A549 (cell line): ENCODE measurements at regions not wholly inside any gene's neighbourhood (a gene's known extent, or its start where the extent isn't known, plus 50 kb on each side); places are given as distances from the start of the nearest gene placed in this dataset.
"Not testable (repeated sequence)": the region's sequence is repeated elsewhere in the genome, so short reads cannot be mapped to it uniquely, and the experiment has no call there.

Experiments
- ATAC-seq, 2 experiments: fragments of 200-7000 bp in 1 of 2; fragments of >200 bp in 1 of 2; cut with Nextera tagmentation in 1 of 2; cut with Tn5 transposase in 1 of 2; 3 replicates each; pipeline versions ENCODE4 v1.8.0 to v1.9.1; 2018 to 2020; ENCODE audit warnings: mild to moderate bottlenecking in 1 of 2, moderate library complexity in 1 of 2
- CTCF ChIA-PET: fragments of 300-600 bp; sonication (Branson Sonifier 250); formaldehyde crosslinking; extraction: SDS; loops from one replicate; lab custom pipeline; 2021; ENCODE audit warnings: antibody characterized with exemption, inconsistent platforms; lab: Yijun Ruan, JAX
- POLR2A ChIA-PET: fragments of 350-600 bp; formaldehyde crosslinking; extraction: SDS; loops from one replicate; lab custom pipeline; 2021; ENCODE audit warnings: antibody characterized with exemption, inconsistent platforms; lab: Yijun Ruan, JAX
- DNase-seq, 2 experiments: peaks; one replicate each; pipeline versions ENCODE4 v3.0.0 to v3.0.0-alpha.2; 2011 to 2016; ENCODE audit warnings: low read depth in 1 of 2, low spot score in 1 of 2
- FAIRE-seq: peaks from 2 replicates; lab custom pipeline; 2011; peaks lifted over from hg19 to GRCh38; lab: Jason Lieb, UNC
- H3K27ac ChIP-seq, 2 experiments: fragments of >200 bp; sonication (Bioruptor Twin); formaldehyde crosslinking; 3 replicates each; pipeline ENCODE4 v1.5.1; 2016 to 2017
- H3K4me1 ChIP-seq: fragments of >200 bp; sonication (Bioruptor Twin); formaldehyde crosslinking; 3 replicates; pipeline ENCODE4 v1.6.1; 2016
- H3K4me2 ChIP-seq: fragments of >200 bp; sonication (Bioruptor Twin); formaldehyde crosslinking; 3 replicates; pipeline ENCODE4 v1.6.1; 2016
- H3K4me3 ChIP-seq: fragments of >200 bp; sonication (Bioruptor Twin); formaldehyde crosslinking; 3 replicates; pipeline ENCODE4 v1.5.1; 2016
- H3K9me3 ChIP-seq: fragments of >200 bp; sonication (Bioruptor Twin); formaldehyde crosslinking; 3 replicates; pipeline ENCODE4 v1.6.1; 2016
- BHLHE40 ChIP-seq: IDR thresholded peaks from 2 replicates; pipeline ENCODE4 v1.6.1; 2012; ENCODE audit warnings: low read depth, low read length, inconsistent platforms
- CBX2 ChIP-seq: fragments of 200-600 bp; sonication (generic); IDR thresholded peaks from 2 replicates; pipeline ENCODE4 v1.6.1; 2016; ENCODE audit warnings: low read depth, mild to moderate bottlenecking, borderline replicate concordance
- CBX8 ChIP-seq: fragments of 200-600 bp; sonication (generic); IDR thresholded peaks from 2 replicates; pipeline ENCODE4 v1.6.1; 2016
- CEBPB ChIP-seq, 2 experiments: fragments of >200 bp in 1 of 2; sonication (Bioruptor Twin) in 1 of 2; formaldehyde crosslinking in 1 of 2; IDR thresholded peaks; 2 replicates each; pipeline ENCODE4 v1.6.1; 2012 to 2016
- CHD2 ChIP-seq: fragments of 150-350 bp; IDR thresholded peaks from 2 replicates; pipeline ENCODE4 v1.6.1; 2014; ENCODE audit warnings: low read length; ENCODE audit not compliant: partially characterized antibody
- CHD4 ChIP-seq: fragments of 200-600 bp; sonication (generic); IDR thresholded peaks from 2 replicates; pipeline ENCODE4 v1.6.1; 2016; ENCODE audit warnings: antibody characterized with exemption, mild to moderate bottlenecking, borderline replicate concordance
- EHMT2 ChIP-seq: fragments of 200-600 bp; sonication (generic); IDR thresholded peaks from 2 replicates; pipeline ENCODE4 v1.6.1; 2016; ENCODE audit warnings: antibody characterized with exemption, low read depth, mild to moderate bottlenecking, moderate library complexity
- ESRRA ChIP-seq: fragments of 150-350 bp; IDR thresholded peaks from 2 replicates; pipeline ENCODE4 v1.6.1; 2014; ENCODE audit warnings: mild to moderate bottlenecking, low read length, borderline replicate concordance
- FOSL2 ChIP-seq, 2 experiments: fragments of 450-650 bp in 1 of 2; fragments of >200 bp in 1 of 2; sonication (Bioruptor Twin) in 1 of 2; formaldehyde crosslinking; IDR thresholded peaks; 2 replicates each; pipeline versions ENCODE4 v1.5.0 to v1.6.1; 2016 to 2020; ENCODE audit warnings: mild to moderate bottlenecking in 1 of 2, moderate library complexity in 1 of 2
- GATA3 ChIP-seq: IDR thresholded peaks from 2 replicates; pipeline ENCODE4 v1.6.1; 2012; ENCODE audit warnings: borderline replicate concordance
- HEYL ChIP-seq: fragments of 250-450 bp; sonication (Bioruptor Pico); IDR thresholded peaks from 2 replicates; pipeline ENCODE4 v1.8.0; 2021; ENCODE audit warnings: mild to moderate bottlenecking, moderate library complexity
- HOXB13 ChIP-seq: fragments of 250-450 bp; sonication (Bioruptor Pico); IDR thresholded peaks from 2 replicates; pipeline ENCODE4 v1.5.0; 2020; ENCODE audit warnings: low read depth, mild to moderate bottlenecking, moderate library complexity
- JUN ChIP-seq, 2 experiments: fragments of >200 bp; sonication (Bioruptor Twin); formaldehyde crosslinking; IDR thresholded peaks; 2 replicates in 1 of 2; 3 replicates in 1 of 2; pipeline ENCODE4 v1.6.1; 2016 to 2017
- JUNB ChIP-seq: fragments of >200 bp; sonication (Bioruptor Twin); formaldehyde crosslinking; IDR thresholded peaks from 2 replicates; pipeline ENCODE4 v1.6.1; 2016
- KDM5A ChIP-seq: fragments of 200-600 bp; sonication (generic); IDR thresholded peaks from 2 replicates; pipeline ENCODE4 v1.6.1; 2016; ENCODE audit warnings: antibody characterized with exemption, mild to moderate bottlenecking
- MAFK ChIP-seq: fragments of 450-650 bp; IDR thresholded peaks from 2 replicates; pipeline ENCODE4 v1.6.1; 2014; ENCODE audit not compliant: partially characterized antibody
- NPAS2 ChIP-seq: fragments of 250-450 bp; sonication (Bioruptor Pico); IDR thresholded peaks from 2 replicates; pipeline ENCODE4 v1.8.0; 2022; ENCODE audit warnings: mild to moderate bottlenecking, moderate library complexity, borderline replicate concordance
- POLR2A ChIP-seq: IDR thresholded peaks from 2 replicates; pipeline ENCODE4 v1.6.1; 2012; ENCODE audit warnings: mild to moderate bottlenecking, low read length
- POLR2AphosphoS2 ChIP-seq: conservative IDR thresholded peaks from 2 replicates; pipeline ENCODE4 v1.6.1; 2012; ENCODE audit warnings: low read length, improper control_type of control experiment, inconsistent platforms
- RAD21 ChIP-seq, 2 experiments: fragments of >200 bp in 1 of 2; sonication (Bioruptor Twin) in 1 of 2; formaldehyde crosslinking in 1 of 2; IDR thresholded peaks in 1 of 2; conservative IDR thresholded peaks in 1 of 2; 2 replicates in 1 of 2; 3 replicates in 1 of 2; pipeline ENCODE4 v1.6.1; 2012 to 2018; ENCODE audit warnings: inconsistent platforms in 1 of 2
- RARB ChIP-seq: fragments of 250-450 bp; sonication (Bioruptor Pico); IDR thresholded peaks from 2 replicates; pipeline ENCODE4 v1.8.0; 2021; ENCODE audit warnings: mild to moderate bottlenecking, moderate library complexity
- TFCP2L1 ChIP-seq: fragments of 250-450 bp; sonication (Bioruptor Pico); IDR thresholded peaks from 2 replicates; pipeline ENCODE4 v1.5.0; 2021; ENCODE audit warnings: mild to moderate bottlenecking
- ZC3H11A ChIP-seq: fragments of 450-650 bp; IDR thresholded peaks from 2 replicates; pipeline ENCODE4 v1.6.1; 2014; ENCODE audit warnings: antibody characterized with exemption, mild to moderate bottlenecking
- ZFP36 ChIP-seq: fragments of 450-650 bp; IDR thresholded peaks from 2 replicates; pipeline ENCODE4 v1.6.1; 2014; ENCODE audit warnings: borderline replicate concordance; ENCODE audit not compliant: partially characterized antibody
- ZNF302 ChIP-seq: fragments of 250-450 bp; sonication (Bioruptor Pico); IDR thresholded peaks from 2 replicates; pipeline ENCODE4 v1.9.0; 2021; ENCODE audit warnings: inconsistent platforms, mild to moderate bottlenecking, moderate library complexity
- WGBS: methylation state at CpG from one replicate; pipeline ENCODE4 v1.1.6; 2017; ENCODE audit errors: missing lambda C conversion rate; 5-methylcytosine and 5-hydroxymethylcytosine counted together
- TF ChIP-seq, protein P1 (sequence below): fragments of >200 bp; sonication (Bioruptor Twin); formaldehyde crosslinking; IDR thresholded peaks from 3 replicates; pipeline ENCODE4 v1.5.1; 2016
- TF ChIP-seq, protein P2 (sequence below): fragments of 200-600 bp; sonication (generic); IDR thresholded peaks from 2 replicates; pipeline ENCODE4 v1.6.1; 2016; ENCODE audit warnings: antibody characterized with exemption, mild to moderate bottlenecking, moderate library complexity
- TF ChIP-seq, protein P3 (sequence below): fragments of >200 bp; sonication (Bioruptor Twin); formaldehyde crosslinking; IDR thresholded peaks from 2 replicates; pipeline ENCODE4 v1.6.1; 2016

DNA sequence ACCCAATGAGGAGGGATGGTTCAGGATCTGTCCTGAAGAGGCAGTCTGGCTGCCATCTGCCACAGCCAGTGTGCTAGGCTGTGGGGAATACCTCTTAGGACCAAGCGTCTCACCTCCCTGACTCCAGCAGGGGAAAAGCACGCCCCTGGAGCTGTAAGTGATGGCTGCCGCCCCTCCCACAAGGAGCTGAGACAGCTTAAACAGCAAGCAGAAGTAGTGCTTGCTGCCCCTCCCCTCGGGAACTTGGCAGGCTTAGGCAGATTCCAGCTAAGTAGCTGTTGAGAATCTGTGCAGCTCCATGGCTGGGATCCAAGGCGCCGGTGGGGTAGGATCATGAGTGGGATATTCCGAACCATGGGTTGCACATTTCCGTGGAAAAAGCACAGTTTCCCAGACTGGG lies 360.4 kb upstream of the MDGA2 start:
- Histone ChIP-seq H3K4me2 (no peak overlapping the region), H3K9me3 (no peaks in the 10 kb centered on the region), H3K27ac (no peak overlapping the region), H3K4me1 (no peaks in the 10 kb centered on the region), H3K4me3 (no peak overlapping the region)
- ChIA-PET POLR2A (no interaction called here), CTCF (no interaction called here)
- no peak for ATAC-seq
- WGBS, result 17% methylated on average over 8 of the region's 8 CpGs
- DNase-seq, result no peak
- no peak for FAIRE-seq
- TF ChIP-seq CBX8, result no peak
- TF ChIP-seq ZNF302 (CRISPR knock-in tag), result no peak
- TF ChIP-seq, protein P1, sequence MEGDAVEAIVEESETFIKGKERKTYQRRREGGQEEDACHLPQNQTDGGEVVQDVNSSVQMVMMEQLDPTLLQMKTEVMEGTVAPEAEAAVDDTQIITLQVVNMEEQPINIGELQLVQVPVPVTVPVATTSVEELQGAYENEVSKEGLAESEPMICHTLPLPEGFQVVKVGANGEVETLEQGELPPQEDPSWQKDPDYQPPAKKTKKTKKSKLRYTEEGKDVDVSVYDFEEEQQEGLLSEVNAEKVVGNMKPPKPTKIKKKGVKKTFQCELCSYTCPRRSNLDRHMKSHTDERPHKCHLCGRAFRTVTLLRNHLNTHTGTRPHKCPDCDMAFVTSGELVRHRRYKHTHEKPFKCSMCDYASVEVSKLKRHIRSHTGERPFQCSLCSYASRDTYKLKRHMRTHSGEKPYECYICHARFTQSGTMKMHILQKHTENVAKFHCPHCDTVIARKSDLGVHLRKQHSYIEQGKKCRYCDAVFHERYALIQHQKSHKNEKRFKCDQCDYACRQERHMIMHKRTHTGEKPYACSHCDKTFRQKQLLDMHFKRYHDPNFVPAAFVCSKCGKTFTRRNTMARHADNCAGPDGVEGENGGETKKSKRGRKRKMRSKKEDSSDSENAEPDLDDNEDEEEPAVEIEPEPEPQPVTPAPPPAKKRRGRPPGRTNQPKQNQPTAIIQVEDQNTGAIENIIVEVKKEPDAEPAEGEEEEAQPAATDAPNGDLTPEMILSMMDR, result no peak
- TF ChIP-seq BHLHE40, result no peak
- TF ChIP-seq JUNB, result no peak
- no peak for TF ChIP-seq JUN (IDR thresholded peaks at IDR 0.05)
- no peak for TF ChIP-seq ESRRA

DNA sequence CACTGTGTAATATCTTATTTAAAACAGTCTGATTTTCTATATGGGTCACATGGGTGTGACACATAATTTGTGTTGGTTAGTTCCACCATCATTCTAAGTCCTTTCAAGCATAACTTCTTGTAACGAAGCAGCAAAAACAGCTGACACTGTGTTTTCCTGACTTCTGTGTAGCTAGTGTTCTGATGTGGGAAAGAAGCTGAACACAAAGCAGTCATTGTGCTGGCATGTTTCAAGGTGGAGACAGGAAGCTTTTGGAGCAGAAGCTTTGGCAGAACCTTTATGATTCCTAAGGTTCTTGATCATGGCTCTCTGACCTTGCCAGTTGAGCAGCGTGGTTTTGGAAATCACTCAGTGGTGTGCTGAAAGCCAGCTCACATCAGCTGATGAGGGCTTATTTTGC lies 351.7 kb upstream of the MDGA2 start:
- WGBS, result 2% methylated on average over 2 of the region's 2 CpGs
- TF ChIP-seq ZC3H11A (no peak), CHD4 (no peak), RAD21 (conservative IDR thresholded peaks at IDR 0.05 in 1 of 2, IDR thresholded peaks at IDR 0.05 in 1 of 2) (no peak), MAFK (peak; percentile 60), CEBPB (IDR thresholded peaks at IDR 0.05) (no peak), ESRRA (no peak), JUNB (no peak), CBX2 (no peak)
- TF ChIP-seq, protein P2, sequence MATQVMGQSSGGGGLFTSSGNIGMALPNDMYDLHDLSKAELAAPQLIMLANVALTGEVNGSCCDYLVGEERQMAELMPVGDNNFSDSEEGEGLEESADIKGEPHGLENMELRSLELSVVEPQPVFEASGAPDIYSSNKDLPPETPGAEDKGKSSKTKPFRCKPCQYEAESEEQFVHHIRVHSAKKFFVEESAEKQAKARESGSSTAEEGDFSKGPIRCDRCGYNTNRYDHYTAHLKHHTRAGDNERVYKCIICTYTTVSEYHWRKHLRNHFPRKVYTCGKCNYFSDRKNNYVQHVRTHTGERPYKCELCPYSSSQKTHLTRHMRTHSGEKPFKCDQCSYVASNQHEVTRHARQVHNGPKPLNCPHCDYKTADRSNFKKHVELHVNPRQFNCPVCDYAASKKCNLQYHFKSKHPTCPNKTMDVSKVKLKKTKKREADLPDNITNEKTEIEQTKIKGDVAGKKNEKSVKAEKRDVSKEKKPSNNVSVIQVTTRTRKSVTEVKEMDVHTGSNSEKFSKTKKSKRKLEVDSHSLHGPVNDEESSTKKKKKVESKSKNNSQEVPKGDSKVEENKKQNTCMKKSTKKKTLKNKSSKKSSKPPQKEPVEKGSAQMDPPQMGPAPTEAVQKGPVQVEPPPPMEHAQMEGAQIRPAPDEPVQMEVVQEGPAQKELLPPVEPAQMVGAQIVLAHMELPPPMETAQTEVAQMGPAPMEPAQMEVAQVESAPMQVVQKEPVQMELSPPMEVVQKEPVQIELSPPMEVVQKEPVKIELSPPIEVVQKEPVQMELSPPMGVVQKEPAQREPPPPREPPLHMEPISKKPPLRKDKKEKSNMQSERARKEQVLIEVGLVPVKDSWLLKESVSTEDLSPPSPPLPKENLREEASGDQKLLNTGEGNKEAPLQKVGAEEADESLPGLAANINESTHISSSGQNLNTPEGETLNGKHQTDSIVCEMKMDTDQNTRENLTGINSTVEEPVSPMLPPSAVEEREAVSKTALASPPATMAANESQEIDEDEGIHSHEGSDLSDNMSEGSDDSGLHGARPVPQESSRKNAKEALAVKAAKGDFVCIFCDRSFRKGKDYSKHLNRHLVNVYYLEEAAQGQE, result no peak
- no peak overlapping the region for H3K4me3 ChIP-seq
- no peak overlapping the region for H3K27ac ChIP-seq
- ATAC-seq (no peak), DNase-seq (no peak), FAIRE-seq (no peak)
- H3K9me3 ChIP-seq, result no peaks in the 10 kb centered on the region
- H3K4me2 ChIP-seq, result no peak overlapping the region
- H3K4me1 ChIP-seq, result no peaks in the 10 kb centered on the region
- CTCF ChIA-PET, result interaction anchor here (0.6 kb wide), 1 partner anchor 152 kb away, joined by 3 read pairs; no protein-coding TSS in a partner anchor
- POLR2A ChIA-PET, result no interaction called here

DNA sequence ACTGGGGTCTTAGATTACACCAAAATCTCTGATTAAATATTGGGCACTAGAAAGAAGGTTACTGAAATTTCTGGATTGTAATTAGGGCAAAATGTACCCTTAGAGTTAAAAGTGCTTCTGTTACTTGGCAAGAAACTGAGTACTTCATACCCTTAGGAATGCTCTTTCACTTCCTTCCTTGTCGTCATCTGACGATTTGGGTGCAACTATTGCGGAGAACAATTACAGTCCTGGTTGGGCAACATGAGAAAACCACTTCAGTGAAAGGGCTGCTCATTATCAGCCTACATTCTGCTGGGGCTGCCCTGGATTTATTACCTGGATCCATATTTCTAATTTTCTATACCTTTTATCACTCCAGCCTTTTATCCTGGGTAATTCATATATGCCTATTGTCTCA lies 348.5 kb upstream of the MDGA2 start:
- no peak for ATAC-seq
- Histone ChIP-seq H3K4me2 (no peak overlapping the region), H3K4me3 (no peak overlapping the region), H3K27ac (no peak overlapping the region), H3K9me3 (no peaks in the 10 kb centered on the region), H3K4me1 (no peaks in the 10 kb centered on the region)
- FAIRE-seq, result no peak
- ChIA-PET POLR2A (no interaction called here), CTCF (no interaction called here)
- no peak for DNase-seq
- no peak for TF ChIP-seq HOXB13 (CRISPR knock-in tag)
- TF ChIP-seq, protein P3, sequence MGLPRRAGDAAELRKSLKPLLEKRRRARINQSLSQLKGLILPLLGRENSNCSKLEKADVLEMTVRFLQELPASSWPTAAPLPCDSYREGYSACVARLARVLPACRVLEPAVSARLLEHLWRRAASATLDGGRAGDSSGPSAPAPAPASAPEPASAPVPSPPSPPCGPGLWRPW, result no peak
- no peak for TF ChIP-seq FOSL2 (IDR thresholded peaks at IDR 0.05)
- TF ChIP-seq FOSL2 (CRISPR knock-in tag; IDR thresholded peaks at IDR 0.05), result no peak
- no peak for TF ChIP-seq CHD2
- no peak for TF ChIP-seq CBX8
- no peak for TF ChIP-seq POLR2AphosphoS2
- no peak for TF ChIP-seq ZFP36
- TF ChIP-seq GATA3, result no peak
- TF ChIP-seq POLR2A, result no peak
- no peak for TF ChIP-seq KDM5A
- no peak for TF ChIP-seq BHLHE40
- TF ChIP-seq HEYL, result no peak
- TF ChIP-seq NPAS2 (CRISPR knock-in tag), result no peak
- no peak for TF ChIP-seq RARB (CRISPR knock-in tag)
- TF ChIP-seq JUNB, result no peak
- no peak for TF ChIP-seq TFCP2L1
- no peak for TF ChIP-seq EHMT2
- 4% methylated on average over 3 of the region's 3 CpGs for WGBS

DNA sequence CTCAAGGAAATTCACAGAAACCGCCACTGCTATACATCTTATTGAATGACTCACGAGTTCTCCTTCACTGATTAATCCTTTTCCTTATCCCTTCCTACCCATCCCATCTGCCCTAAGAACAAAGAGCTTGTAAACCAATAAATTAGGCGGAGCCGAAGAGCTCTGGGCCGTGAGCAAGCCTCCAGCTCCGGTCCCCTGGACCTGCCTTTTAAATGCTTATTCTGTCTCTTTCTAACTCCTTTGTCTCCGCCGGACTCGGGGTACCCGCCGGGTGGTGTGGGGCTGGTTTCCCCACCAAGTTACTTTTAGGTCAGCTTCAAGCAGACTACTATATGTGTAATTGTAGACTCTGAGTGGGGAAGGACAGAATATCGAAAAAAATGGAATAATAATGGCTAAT lies 336.1 kb upstream of the MDGA2 start:
- WGBS, result 12% methylated on average over 12 of the region's 12 CpGs
- H3K4me1 ChIP-seq, POLR2A ChIA-PET, DNase-seq, H3K4me3 ChIP-seq, H3K4me2 ChIP-seq, ATAC-seq, CTCF ChIA-PET, H3K27ac ChIP-seq, H3K9me3 ChIP-seq, FAIRE-seq: not testable (repeated sequence)
